ENCODE measurements at regions not wholly inside any gene's neighbourhood (a gene's known extent, or its start where the extent isn't known, plus 50 kb on each side); places are given as distances from the start of the nearest gene placed in this dataset.

GRCh38 chr16:55039042-55039441, 108.4 kb downstream of the IRX5 start:
- Histone ChIP-seq H3K9ac (no peak overlapping the region), H3K9me3 (no peaks in the 10 kb centered on the region), H2AFZ (ENCODE audit: low read depth) (no peak overlapping the region), H3K27me3 (ENCODE audit: insufficient read depth) (no peaks in the 10 kb centered on the region), H3F3A (replicated peaks; ENCODE audit: insufficient read depth) (no peaks in the 10 kb centered on the region), H3K79me2 (ENCODE audit: insufficient read depth) (no peaks in the 10 kb centered on the region), H3K4me3 (ENCODE audit: low read depth in 2 of 2, low read length in 1 of 2) (no peak overlapping the region), H4K20me1 (ENCODE audit: insufficient read depth) (no peaks in the 10 kb centered on the region), H3K27ac (ENCODE audit: low read depth in 2 of 2, low read length in 1 of 2) (no peak overlapping the region), H3K4me2 (no peak overlapping the region), H3K4me1 (ENCODE audit: control insufficient read depth in 1 of 2, insufficient read depth in 2 of 2, low read depth in 1 of 2, low read length in 1 of 2) (peaks cover 0 to 5% of the 10 kb centered on the region in 2 experiments; a peak in 2 of 4 replicates), H3K36me3 (replicated peaks in 1 of 2; ENCODE audit: control insufficient read depth in 1 of 2, insufficient read depth in 2 of 2, low read length in 1 of 2) (no peaks in the 10 kb centered on the region), H3K9me2 (no peaks in the 10 kb centered on the region)
- POLR2A ChIA-PET, result no interaction called here
- CTCF ChIA-PET, result interaction anchor here (0.6 to 1.0 kb wide), 3 partner anchors 79 to 507 kb away, joined by 3 read pairs; partner anchors contain the start of gene IRX6
- DNase-seq, result no peak
- WGBS (ENCODE audit: low lambda C conversion rate), result 48% methylated on average over 6 of the region's 6 CpGs
- TF ChIP-seq RXRA (IDR thresholded peaks at IDR 0.05; ENCODE audit: borderline replicate concordance, low read depth) (no peak), TAF1 (IDR thresholded peaks at IDR 0.05; ENCODE audit: borderline replicate concordance, low read depth, low read length) (no peak), YY1 (IDR thresholded peaks at IDR 0.05; ENCODE audit: low read depth) (no peak), GATA2 (CRISPR knock-in tag; IDR thresholded peaks at IDR 0.05) (no peak), TEAD4 (IDR thresholded peaks at IDR 0.05; ENCODE audit: borderline replicate concordance, insufficient read depth) (no peak), PBX3 (IDR thresholded peaks at IDR 0.05) (no peak), POLR2AphosphoS5 (IDR thresholded peaks at IDR 0.05; ENCODE audit: low read depth, low read length) (no peak), TCF12 (IDR thresholded peaks at IDR 0.05) (no peak), NRF1 (IDR thresholded peaks at IDR 0.05; ENCODE audit: low read depth, low read length) (no peak), ZBTB33 (IDR thresholded peaks at IDR 0.05; ENCODE audit: borderline replicate concordance, low read depth) (no peak), USF2 (IDR thresholded peaks at IDR 0.05; ENCODE audit: borderline replicate concordance, low read depth, low read length) (no peak), RAD21 (IDR thresholded peaks at IDR 0.05; ENCODE audit: low read length) (no peak), RFX5 (IDR thresholded peaks at IDR 0.05; ENCODE audit: low read length) (no peak)

- Histone ChIP-seq H3F3A (replicated peaks; ENCODE audit: insufficient read depth) (no peaks in the 10 kb centered on the region), H3K9ac (no peak overlapping the region), H3K9me3 (no peaks in the 10 kb centered on the region), H3K27ac (ENCODE audit: low read depth in 2 of 2, low read length in 1 of 2) (no peak overlapping the region), H3K4me1 (ENCODE audit: control insufficient read depth in 1 of 2, insufficient read depth in 2 of 2, low read depth in 1 of 2, low read length in 1 of 2) (peaks cover 0 to 5% of the 10 kb centered on the region in 2 experiments; a peak in 2 of 4 replicates), H3K27me3 (ENCODE audit: insufficient read depth) (no peaks in the 10 kb centered on the region), H3K9me2 (no peaks in the 10 kb centered on the region), H3K79me2 (ENCODE audit: insufficient read depth) (no peaks in the 10 kb centered on the region), H3K36me3 (replicated peaks in 1 of 2; ENCODE audit: control insufficient read depth in 1 of 2, insufficient read depth in 2 of 2, low read length in 1 of 2) (no peaks in the 10 kb centered on the region), H3K4me3 (ENCODE audit: low read depth in 2 of 2, low read length in 1 of 2) (no peak overlapping the region), H3K4me2 (no peak overlapping the region), H2AFZ (ENCODE audit: low read depth) (no peak overlapping the region), H4K20me1 (ENCODE audit: insufficient read depth) (no peaks in the 10 kb centered on the region)
- 39% methylated on average over 2 of the region's 6 CpGs for WGBS (ENCODE audit: low lambda C conversion rate)
- no peak for DNase-seq
- TF ChIP-seq SIN3A (IDR thresholded peaks at IDR 0.05; ENCODE audit: borderline replicate concordance, low read depth, low read length), result no peak
- TF ChIP-seq FOXJ3 (CRISPR knock-in tag; IDR thresholded peaks at IDR 0.05), result no peak
- no peak for TF ChIP-seq CHD2 (IDR thresholded peaks at IDR 0.05; ENCODE audit: low read length, partially characterized antibody)
- TF ChIP-seq YY1 (IDR thresholded peaks at IDR 0.05; ENCODE audit: low read depth), result no peak
- TF ChIP-seq FOSL2 (IDR thresholded peaks at IDR 0.05; ENCODE audit: borderline replicate concordance, low read depth), result no peak
- no peak for TF ChIP-seq NFIC (IDR thresholded peaks at IDR 0.05; ENCODE audit: borderline replicate concordance)
- TF ChIP-seq MXI1 (IDR thresholded peaks at IDR 0.05; ENCODE audit: low read depth, low read length), result no peak
- no peak for TF ChIP-seq POLR2AphosphoS5 (IDR thresholded peaks at IDR 0.05; ENCODE audit: low read depth, low read length)
- no peak for TF ChIP-seq GATA2 (CRISPR knock-in tag; IDR thresholded peaks at IDR 0.05)
- CTCF ChIA-PET, result interaction anchor here (0.6 to 1.0 kb wide), 2 partner anchors 284 to 507 kb away, joined by 3 read pairs; partner anchors contain the start of gene IRX6
- POLR2A ChIA-PET, result no interaction called here
Measured at GRCh38 chr16:55039511-55039910, 108.8 kb downstream of the IRX5 start.

All from SK-N-SH (cell line).